ENCODE measurements at regions not wholly inside any gene's neighbourhood (a gene's known extent, or its start where the extent isn't known, plus 50 kb on each side); places are given as distances from the start of the nearest gene placed in this dataset.

DNA sequence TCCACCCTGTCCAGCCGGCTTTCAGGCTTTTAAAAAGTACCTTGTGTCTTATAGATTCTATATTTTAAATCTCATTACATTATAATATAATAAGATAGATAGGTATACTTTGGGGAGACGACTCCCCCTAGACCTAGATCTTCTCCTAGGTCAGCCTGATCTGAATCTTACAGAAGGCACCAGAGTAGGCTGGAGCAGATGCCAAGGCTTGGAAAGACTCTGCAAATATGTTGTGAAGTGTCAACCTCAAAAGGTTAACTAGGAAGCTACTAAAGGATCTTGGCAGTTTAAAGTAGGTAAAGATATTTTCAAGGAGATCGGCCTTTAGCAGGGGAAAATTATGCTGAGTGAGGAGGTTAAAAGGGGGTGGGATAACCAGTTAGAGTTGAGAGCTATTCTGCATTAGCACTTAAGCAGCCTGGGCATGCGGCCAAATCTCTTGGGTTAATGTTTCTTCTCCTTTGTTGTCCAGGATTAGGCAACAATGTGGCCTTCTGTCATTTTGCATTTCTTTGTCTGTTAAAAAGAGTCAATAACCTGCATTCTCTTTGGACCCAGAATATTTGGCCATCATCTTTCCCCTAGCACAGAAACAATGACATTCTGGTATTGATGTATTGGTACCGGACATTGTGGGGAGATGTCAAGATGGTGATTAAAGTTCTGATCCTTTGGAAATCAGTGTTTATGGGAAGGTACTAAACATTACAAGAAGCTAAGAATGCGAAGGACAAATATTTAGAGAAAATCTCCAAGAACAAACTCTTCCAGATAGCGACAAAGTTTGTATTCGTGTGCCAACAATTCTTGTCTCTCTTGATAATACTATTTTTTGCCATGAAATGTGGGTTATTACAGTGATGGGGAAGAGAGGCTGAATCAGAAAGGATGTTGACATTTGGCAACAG is 51.2 kb upstream of the DHX40 start:
- no peaks in the 10 kb centered on the region for H3K27me3 Mint-ChIP-seq (ENCODE audit: low read depth)
- H3K36me3 Mint-ChIP-seq (ENCODE audit: low read depth), result no peaks in the 10 kb centered on the region
- CTCF ChIA-PET, result no interaction called here
- no peak overlapping the region for H3K27ac Mint-ChIP-seq
- no peak overlapping the region for H3K4me3 Mint-ChIP-seq
- H3K4me1 Mint-ChIP-seq (ENCODE audit: low read depth), result no peaks in the 10 kb centered on the region
- intact Hi-C loops (cut with micrococcal nuclease), result no loop called here
- DNase-seq, result no peak
- no peaks in the 10 kb centered on the region for H3K9me3 Mint-ChIP-seq

All from activated naive CD4-positive, alpha-beta T cell treated with anti-CD3 and anti-CD28 coated beads for 36 hours (primary cell).